ENCODE measurements at regions not wholly inside any gene's neighbourhood (a gene's known extent, or its start where the extent isn't known, plus 50 kb on each side); places are given as distances from the start of the nearest gene placed in this dataset.

DNA sequence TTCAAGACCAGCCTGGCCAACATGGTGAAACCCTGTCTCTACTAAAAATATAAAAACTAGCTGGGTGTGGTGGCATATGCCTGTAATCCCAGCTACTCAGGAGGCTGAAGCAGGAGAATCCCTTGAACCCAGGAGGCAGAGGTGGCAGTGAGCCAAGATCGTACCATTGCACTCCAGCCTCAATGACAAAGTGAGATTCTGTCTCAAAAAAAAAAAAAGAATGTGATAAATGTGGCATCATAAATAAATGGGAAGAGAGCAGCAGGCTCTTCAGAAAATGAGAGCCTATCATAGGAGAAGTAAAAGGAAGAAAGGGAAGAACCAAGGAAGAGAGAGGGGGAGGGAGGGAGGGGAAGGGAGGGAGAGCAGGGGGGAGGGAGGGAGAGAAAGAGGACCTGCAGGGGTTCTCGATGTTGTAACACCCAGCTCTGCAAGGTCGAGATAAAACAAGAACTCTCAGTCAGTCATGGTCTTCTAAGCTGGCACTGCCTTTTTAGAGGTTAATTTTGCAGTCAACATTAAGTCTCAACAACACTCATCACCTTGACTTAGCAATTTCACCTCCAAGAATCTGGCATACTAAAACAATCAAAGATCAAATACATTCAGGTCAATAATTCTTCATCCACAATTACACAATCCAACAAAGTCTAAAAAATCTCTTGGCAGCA is 68.7 kb upstream of the SIMC1 start:
- H3T11ph ChIP-seq (ENCODE audit: low read length) = no peak overlapping the region
- H3K14ac ChIP-seq (ENCODE audit: insufficient read depth, low read length) = no peak overlapping the region
- no peaks in the 10 kb centered on the region; a peak in 1 of 5 replicates for H3K9me3 Mint-ChIP-seq
- H3K4ac ChIP-seq (ENCODE audit: low read depth, low read length) = no peak overlapping the region
- no peak overlapping the region for H2AFZ ChIP-seq (ENCODE audit: low read length)
- no peaks in the 10 kb centered on the region for H3K27me3 ChIP-seq (ENCODE audit: insufficient read depth, low read length)
- H3K4me1 Mint-ChIP-seq = peaks cover 25 to 32% of the 10 kb centered on the region in 2 experiments
- H4K8ac ChIP-seq (replicated peaks; ENCODE audit: insufficient read length, low read depth, low read length) = no peak overlapping the region
- no peak overlapping the region for H2BK120ac ChIP-seq (ENCODE audit: low read depth, low read length, poor library complexity, severe bottlenecking)
- no peaks in the 10 kb centered on the region for H3K9me3 ChIP-seq (ENCODE audit: control insufficient read depth, low read depth, low read length)
- H2AK5ac ChIP-seq (ENCODE audit: insufficient read length, low read length) = no peak overlapping the region
- H4K20me1 ChIP-seq (ENCODE audit: control insufficient read depth, insufficient read depth, insufficient read length) = no peaks in the 10 kb centered on the region
- no peak overlapping the region for H3K27ac Mint-ChIP-seq
- H2BK12ac ChIP-seq (ENCODE audit: insufficient read length, low read depth, low read length) = no peak overlapping the region
- no peak overlapping the region for H3K56ac ChIP-seq (ENCODE audit: insufficient read length, low read depth, low read length)
- H3K79me2 ChIP-seq (ENCODE audit: insufficient read depth, low read length) = no peaks in the 10 kb centered on the region
- H3K79me1 ChIP-seq (ENCODE audit: insufficient read depth, low read depth, low read length, poor library complexity, severe bottlenecking) = no peaks in the 10 kb centered on the region
- no peak overlapping the region for H3K4me2 ChIP-seq (ENCODE audit: insufficient read depth, insufficient read length, low read length)
- H3K9ac ChIP-seq (ENCODE audit: extremely low read depth, insufficient read length, low read length) = no peak overlapping the region
- peaks cover 54% of the 10 kb centered on the region for H3K27me3 Mint-ChIP-seq (ENCODE audit: low read depth)
- no peak overlapping the region for H4K91ac ChIP-seq (ENCODE audit: insufficient read length, low read depth, low read length)
- no peak overlapping the region for H2BK5ac ChIP-seq (ENCODE audit: insufficient read length, low read length)
- H3K36me3 Mint-ChIP-seq (ENCODE audit: insufficient read depth in 1 of 3, low read depth in 3 of 3) = no peaks in the 10 kb centered on the region
- H3K4me1 ChIP-seq (ENCODE audit: insufficient read depth, low read length) = no peaks in the 10 kb centered on the region
- TF ChIP-seq, protein P1, sequence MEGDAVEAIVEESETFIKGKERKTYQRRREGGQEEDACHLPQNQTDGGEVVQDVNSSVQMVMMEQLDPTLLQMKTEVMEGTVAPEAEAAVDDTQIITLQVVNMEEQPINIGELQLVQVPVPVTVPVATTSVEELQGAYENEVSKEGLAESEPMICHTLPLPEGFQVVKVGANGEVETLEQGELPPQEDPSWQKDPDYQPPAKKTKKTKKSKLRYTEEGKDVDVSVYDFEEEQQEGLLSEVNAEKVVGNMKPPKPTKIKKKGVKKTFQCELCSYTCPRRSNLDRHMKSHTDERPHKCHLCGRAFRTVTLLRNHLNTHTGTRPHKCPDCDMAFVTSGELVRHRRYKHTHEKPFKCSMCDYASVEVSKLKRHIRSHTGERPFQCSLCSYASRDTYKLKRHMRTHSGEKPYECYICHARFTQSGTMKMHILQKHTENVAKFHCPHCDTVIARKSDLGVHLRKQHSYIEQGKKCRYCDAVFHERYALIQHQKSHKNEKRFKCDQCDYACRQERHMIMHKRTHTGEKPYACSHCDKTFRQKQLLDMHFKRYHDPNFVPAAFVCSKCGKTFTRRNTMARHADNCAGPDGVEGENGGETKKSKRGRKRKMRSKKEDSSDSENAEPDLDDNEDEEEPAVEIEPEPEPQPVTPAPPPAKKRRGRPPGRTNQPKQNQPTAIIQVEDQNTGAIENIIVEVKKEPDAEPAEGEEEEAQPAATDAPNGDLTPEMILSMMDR (conservative IDR thresholded peaks at IDR 0.05) = no peak
- H3K23ac ChIP-seq (ENCODE audit: insufficient read length, low read depth, low read length) = no peak overlapping the region
- no peak overlapping the region for H3K4me3 Mint-ChIP-seq
- H2BK20ac ChIP-seq (ENCODE audit: low read depth, low read length, poor library complexity, severe bottlenecking) = no peak overlapping the region
- DNase-seq = no peak
- WGBS (ENCODE audit: extremely low coverage, insufficient read length, low lambda C conversion rate) = no CpG with 5 or more reads among the region's 3 CpGs
- no peak overlapping the region for H3K27ac ChIP-seq (ENCODE audit: insufficient read length, low read depth, low read length)
- H3K18ac ChIP-seq (ENCODE audit: insufficient read length, low read depth, low read length) = no peak overlapping the region
- H2BK15ac ChIP-seq (ENCODE audit: low read depth, low read length) = no peak overlapping the region
- no peaks in the 10 kb centered on the region for H3K23me2 ChIP-seq (ENCODE audit: insufficient read length, low read depth, low read length, poor library complexity, severe bottlenecking)
- H4K5ac ChIP-seq (ENCODE audit: insufficient read length, low read depth, low read length) = no peak overlapping the region

All from H9 (cell line).